Cardiac fibroblast (primary cell): ENCODE measurements at regions not wholly inside any gene's neighbourhood (a gene's known extent, or its start where the extent isn't known, plus 50 kb on each side); places are given as distances from the start of the nearest gene placed in this dataset.
A peak's percentile ranks its signal among the peaks of the same experiment; 100 is the strongest.
"Not testable (repeated sequence)": the region's sequence is repeated elsewhere in the genome, so short reads cannot be mapped to it uniquely, and the experiment has no call there.

Experiments
- DNase-seq, 2 donors: peaks; one replicate each; pipeline versions ENCODE4 v3.0.0 to v3.0.0-alpha.2; 2010; ENCODE audit warnings: low read depth in 2 of 2
- H3K4me3 ChIP-seq, 2 donors: replicated peaks in 1 of 2; 1 replicate in 1 of 2; 2 replicates in 1 of 2; pipeline ENCODE4 v1.5.1; 2011; ENCODE audit warnings: low read depth in 2 of 2, low read length in 2 of 2, mild to moderate bottlenecking in 2 of 2, moderate library complexity in 1 of 2
- TF ChIP-seq, protein P1 (sequence below): IDR thresholded peaks from one replicate; pipeline ENCODE4 v1.5.1; 2011; ENCODE audit warnings: low read depth, mild to moderate bottlenecking, low read length, inconsistent platforms

DNA sequence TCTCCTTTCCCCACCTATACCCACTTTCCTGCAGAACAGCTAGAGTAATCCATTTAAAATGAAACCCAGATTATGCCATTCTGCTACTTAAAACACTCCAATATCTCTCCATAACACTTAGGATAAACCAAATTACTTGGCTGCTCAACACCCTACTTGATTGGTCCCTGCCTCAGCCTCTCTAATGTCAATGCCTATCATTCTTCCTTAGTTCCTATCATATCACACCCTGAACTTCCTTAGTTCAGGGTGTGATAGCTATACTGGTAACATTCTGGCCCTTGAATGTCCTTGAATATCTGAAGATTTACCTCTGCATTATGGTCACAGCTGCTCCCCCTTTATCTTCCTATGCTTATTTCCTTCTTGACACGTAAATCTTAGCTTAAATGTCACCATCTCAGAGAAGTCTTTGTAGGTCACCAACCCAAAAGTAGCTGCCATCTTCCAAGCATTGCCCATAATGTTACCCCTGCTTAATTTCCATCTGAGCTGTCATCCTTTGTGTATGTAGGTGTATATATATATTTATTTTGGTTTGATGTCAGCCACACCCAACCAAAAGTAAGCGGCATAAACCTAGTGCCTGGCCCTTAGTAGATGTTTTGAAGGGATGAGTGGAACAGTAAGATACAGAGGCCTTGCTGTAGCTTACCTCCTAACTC lies 379.8 kb downstream of the PTPRC start:
- TF ChIP-seq, protein P1, sequence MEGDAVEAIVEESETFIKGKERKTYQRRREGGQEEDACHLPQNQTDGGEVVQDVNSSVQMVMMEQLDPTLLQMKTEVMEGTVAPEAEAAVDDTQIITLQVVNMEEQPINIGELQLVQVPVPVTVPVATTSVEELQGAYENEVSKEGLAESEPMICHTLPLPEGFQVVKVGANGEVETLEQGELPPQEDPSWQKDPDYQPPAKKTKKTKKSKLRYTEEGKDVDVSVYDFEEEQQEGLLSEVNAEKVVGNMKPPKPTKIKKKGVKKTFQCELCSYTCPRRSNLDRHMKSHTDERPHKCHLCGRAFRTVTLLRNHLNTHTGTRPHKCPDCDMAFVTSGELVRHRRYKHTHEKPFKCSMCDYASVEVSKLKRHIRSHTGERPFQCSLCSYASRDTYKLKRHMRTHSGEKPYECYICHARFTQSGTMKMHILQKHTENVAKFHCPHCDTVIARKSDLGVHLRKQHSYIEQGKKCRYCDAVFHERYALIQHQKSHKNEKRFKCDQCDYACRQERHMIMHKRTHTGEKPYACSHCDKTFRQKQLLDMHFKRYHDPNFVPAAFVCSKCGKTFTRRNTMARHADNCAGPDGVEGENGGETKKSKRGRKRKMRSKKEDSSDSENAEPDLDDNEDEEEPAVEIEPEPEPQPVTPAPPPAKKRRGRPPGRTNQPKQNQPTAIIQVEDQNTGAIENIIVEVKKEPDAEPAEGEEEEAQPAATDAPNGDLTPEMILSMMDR, result no peak
- no peak for DNase-seq
- no peak overlapping the region for H3K4me3 ChIP-seq

- TF ChIP-seq, protein P1, result no peak
- DNase-seq, result no peak
- H3K4me3 ChIP-seq, result no peak overlapping the region
These were observed 381.2 kb downstream of the PTPRC start for GRCh38 chr1:199020051-199020450.

DNA sequence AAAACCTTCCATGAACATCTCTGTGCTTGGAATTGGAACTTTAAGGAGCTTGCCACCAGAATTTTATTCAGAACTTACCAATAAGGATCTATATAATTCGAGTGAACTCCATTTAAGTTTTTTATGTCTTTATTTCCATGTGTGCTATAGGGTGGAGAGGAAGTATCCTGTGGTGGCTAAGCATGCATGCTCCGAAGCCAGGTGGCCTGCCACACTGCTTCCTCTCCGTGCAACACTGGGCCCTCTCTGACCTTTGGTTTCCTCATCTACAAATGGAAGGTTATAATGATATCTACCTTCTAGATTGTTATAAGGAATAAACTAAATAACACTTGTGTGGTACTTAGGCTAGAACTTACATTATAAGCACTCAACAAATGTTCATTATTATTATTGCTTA lies 382.1 kb downstream of the PTPRC start:
- no peak for DNase-seq
- H3K4me3 ChIP-seq, result no peak overlapping the region
- TF ChIP-seq, protein P1, result no peak

- TF ChIP-seq, protein P1, result no peak
- peak; percentile 10 to 54 for DNase-seq
- H3K4me3 ChIP-seq, result no peak overlapping the region
These were observed 390.6 kb downstream of the PTPRC start for GRCh38 chr1:199029401-199029800.

DNA sequence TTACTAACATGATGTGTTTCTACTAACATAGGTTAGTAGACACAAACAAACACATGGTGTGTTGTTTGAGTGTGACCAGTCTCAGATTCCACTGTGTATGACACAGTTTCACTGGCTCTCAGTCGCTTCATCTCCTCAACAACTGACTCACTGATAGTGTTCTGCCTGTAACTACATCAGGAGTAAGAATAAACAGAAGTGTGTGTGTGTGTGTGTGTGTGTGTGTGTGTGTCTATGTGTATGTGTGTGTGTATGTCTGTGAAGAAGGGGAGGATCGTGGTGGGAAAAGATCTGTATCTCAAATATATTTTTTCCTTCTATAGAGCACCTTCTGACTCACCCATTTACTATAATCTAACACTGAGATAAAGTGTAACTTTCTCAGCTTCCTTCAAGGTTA lies 391.0 kb downstream of the PTPRC start:
- no peak overlapping the region for H3K4me3 ChIP-seq
- peak; percentile 31 to 67 for DNase-seq
- TF ChIP-seq, protein P1, result no peak

GRCh38 chr1:199030541-199030940 lies 391.7 kb downstream of the PTPRC start:
- not testable (repeated sequence) for DNase-seq, H3K4me3 ChIP-seq

GRCh38 chr1:199031170-199031569 lies 392.3 kb downstream of the PTPRC start:
- H3K4me3 ChIP-seq, DNase-seq: not testable (repeated sequence)

- peak in 1 of 2 donors; percentile 7 for DNase-seq
- not testable (repeated sequence) for H3K4me3 ChIP-seq
These were observed 393.6 kb downstream of the PTPRC start for GRCh38 chr1:199032479-199032878.
